ENCODE measurements at regions not wholly inside any gene's neighbourhood (a gene's known extent, or its start where the extent isn't known, plus 50 kb on each side); places are given as distances from the start of the nearest gene placed in this dataset.

- H3K4me1 Mint-ChIP-seq (ENCODE audit: low read depth, unreplicated experiment): no peaks in the 10 kb centered on the region
- H3K36me3 ChIP-seq (ENCODE audit: insufficient read depth, low read length): no peaks in the 10 kb centered on the region
- H3K9me3 Mint-ChIP-seq (ENCODE audit: unreplicated experiment): no peaks in the 10 kb centered on the region
- no peak overlapping the region for H3K27ac ChIP-seq (ENCODE audit: low read depth, low read length)
- no peak overlapping the region for H3K4me2 ChIP-seq (ENCODE audit: low read length)
- H2AFZ ChIP-seq (ENCODE audit: low read depth, low read length): no peak overlapping the region
- H3K79me2 ChIP-seq (ENCODE audit: insufficient read depth, low read length): no peaks in the 10 kb centered on the region
- no peaks in the 10 kb centered on the region for H3K4me1 ChIP-seq (ENCODE audit: insufficient read depth, low read length)
- no peaks in the 10 kb centered on the region for H3K36me3 Mint-ChIP-seq (ENCODE audit: low read depth, unreplicated experiment)
- no peaks in the 10 kb centered on the region for H3K27me3 ChIP-seq (ENCODE audit: insufficient read depth, low read length)
- H3K27me3 Mint-ChIP-seq (ENCODE audit: low read depth, unreplicated experiment): no peaks in the 10 kb centered on the region
- H3K4me3 ChIP-seq (ENCODE audit: insufficient read depth, low read depth, low read length): no peak overlapping the region
- H4K20me1 ChIP-seq (ENCODE audit: insufficient read depth, low read length): no peaks in the 10 kb centered on the region
- H3K27ac Mint-ChIP-seq (ENCODE audit: unreplicated experiment): no peak overlapping the region
- H3K9me3 ChIP-seq (ENCODE audit: insufficient read depth, low read depth, low read length): no peaks in the 10 kb centered on the region
- TF ChIP-seq EZH2 (IDR thresholded peaks at IDR 0.05; ENCODE audit: insufficient read depth, low read length): no peak
- TF ChIP-seq CTCF (IDR thresholded peaks at IDR 0.05; ENCODE audit: insufficient read depth, low read depth, low read length): no peak
- H3K4me3 Mint-ChIP-seq (ENCODE audit: unreplicated experiment): no peak overlapping the region
- H3K9ac ChIP-seq (ENCODE audit: low read length): no peak overlapping the region
- DNase-seq (ENCODE audit: low read depth) (peak; percentile 4), FAIRE-seq (no peak)
Measured at GRCh38 chr7:125390981-125391380, 461.4 kb upstream of the POT1 start.

- TF ChIP-seq CTCF (IDR thresholded peaks at IDR 0.05; ENCODE audit: insufficient read depth, low read depth, low read length) (no peak), EZH2 (IDR thresholded peaks at IDR 0.05; ENCODE audit: insufficient read depth, low read length) (no peak)
- no peak overlapping the region for H3K4me2 ChIP-seq (ENCODE audit: low read length)
- no peaks in the 10 kb centered on the region for H3K36me3 ChIP-seq (ENCODE audit: insufficient read depth, low read length)
- no peak for DNase-seq (ENCODE audit: low read depth)
- Mint-ChIP-seq H3K27me3 (ENCODE audit: low read depth, unreplicated experiment) (no peaks in the 10 kb centered on the region), H3K27ac (ENCODE audit: unreplicated experiment) (no peak overlapping the region), H3K36me3 (ENCODE audit: low read depth, unreplicated experiment) (no peaks in the 10 kb centered on the region), H3K4me1 (ENCODE audit: low read depth, unreplicated experiment) (no peaks in the 10 kb centered on the region), H3K4me3 (ENCODE audit: unreplicated experiment) (no peak overlapping the region), H3K9me3 (ENCODE audit: unreplicated experiment) (no peaks in the 10 kb centered on the region)
- no peaks in the 10 kb centered on the region for H3K9me3 ChIP-seq (ENCODE audit: insufficient read depth, low read depth, low read length)
- H3K4me1 ChIP-seq (ENCODE audit: insufficient read depth, low read length): no peaks in the 10 kb centered on the region
- no peaks in the 10 kb centered on the region for H3K79me2 ChIP-seq (ENCODE audit: insufficient read depth, low read length)
- H3K27me3 ChIP-seq (ENCODE audit: insufficient read depth, low read length): no peaks in the 10 kb centered on the region
- H4K20me1 ChIP-seq (ENCODE audit: insufficient read depth, low read length): no peaks in the 10 kb centered on the region
- H3K4me3 ChIP-seq (ENCODE audit: insufficient read depth, low read depth, low read length): no peak overlapping the region
- H3K27ac ChIP-seq (ENCODE audit: low read depth, low read length): no peak overlapping the region
- H3K9ac ChIP-seq (ENCODE audit: low read length): no peak overlapping the region
- no peak overlapping the region for H2AFZ ChIP-seq (ENCODE audit: low read depth, low read length)
- no peak for FAIRE-seq
Measured at GRCh38 chr7:125386211-125386610, 456.6 kb upstream of the POT1 start.

- TF ChIP-seq CTCF (IDR thresholded peaks at IDR 0.05; ENCODE audit: insufficient read depth, low read depth, low read length) (no peak), EZH2 (IDR thresholded peaks at IDR 0.05; ENCODE audit: insufficient read depth, low read length) (no peak)
- FAIRE-seq (no peak), DNase-seq (ENCODE audit: low read depth) (no peak)
- Histone ChIP-seq H3K4me1 (ENCODE audit: insufficient read depth, low read length) (no peaks in the 10 kb centered on the region), H3K27ac (ENCODE audit: low read depth, low read length) (no peak overlapping the region), H3K27me3 (ENCODE audit: insufficient read depth, low read length) (no peaks in the 10 kb centered on the region), H3K79me2 (ENCODE audit: insufficient read depth, low read length) (no peaks in the 10 kb centered on the region), H3K36me3 (ENCODE audit: insufficient read depth, low read length) (no peaks in the 10 kb centered on the region), H3K4me3 (ENCODE audit: insufficient read depth, low read depth, low read length) (no peak overlapping the region), H3K9me3 (ENCODE audit: insufficient read depth, low read depth, low read length) (no peaks in the 10 kb centered on the region), H4K20me1 (ENCODE audit: insufficient read depth, low read length) (no peaks in the 10 kb centered on the region), H2AFZ (ENCODE audit: low read depth, low read length) (no peak overlapping the region), H3K9ac (ENCODE audit: low read length) (no peak overlapping the region), H3K4me2 (ENCODE audit: low read length) (no peak overlapping the region)
- no peaks in the 10 kb centered on the region for H3K4me1 Mint-ChIP-seq (ENCODE audit: low read depth, unreplicated experiment)
- H3K36me3 Mint-ChIP-seq (ENCODE audit: low read depth, unreplicated experiment): no peaks in the 10 kb centered on the region
- H3K4me3 Mint-ChIP-seq (ENCODE audit: unreplicated experiment): no peak overlapping the region
- no peak overlapping the region for H3K27ac Mint-ChIP-seq (ENCODE audit: unreplicated experiment)
- no peaks in the 10 kb centered on the region for H3K27me3 Mint-ChIP-seq (ENCODE audit: low read depth, unreplicated experiment)
- H3K9me3 Mint-ChIP-seq (ENCODE audit: unreplicated experiment): no peaks in the 10 kb centered on the region
Measured at GRCh38 chr7:125383324-125383723, 453.7 kb upstream of the POT1 start.

Measured in astrocyte (in vitro differentiated cells and primary cell).